ENCODE measurements at regions not wholly inside any gene's neighbourhood (a gene's known extent, or its start where the extent isn't known, plus 50 kb on each side); places are given as distances from the start of the nearest gene placed in this dataset.
A peak's percentile ranks its signal among the peaks of the same experiment; 100 is the strongest.

DNA sequence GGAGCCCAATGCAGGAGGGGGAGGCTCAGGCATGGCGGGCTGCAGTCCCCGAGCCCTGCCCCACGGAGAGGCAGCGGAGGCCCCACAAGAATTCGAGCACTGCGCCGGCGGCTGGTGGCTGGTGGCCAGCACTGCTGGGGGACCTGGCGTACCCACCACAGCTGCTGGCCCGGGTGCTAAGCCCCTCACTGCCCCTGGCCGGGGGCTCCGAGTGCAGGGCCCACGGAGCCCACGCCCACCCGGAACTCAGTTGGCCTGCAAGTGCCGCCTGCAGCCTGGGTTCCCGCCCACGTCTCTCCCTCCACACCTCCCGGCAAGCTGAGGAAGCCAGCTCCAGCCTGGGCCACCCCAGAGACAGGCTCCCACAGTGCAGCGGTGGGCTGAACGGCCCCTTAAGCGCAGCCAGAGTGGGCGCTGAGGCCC lies 780.3 kb downstream of the DTWD2 start:
- peaks cover 18% of the 10 kb centered on the region for H3K9me3 ChIP-seq (replicated peaks)
- H3K36me3 ChIP-seq = no peaks in the 10 kb centered on the region
- DNase-seq (ENCODE audit: low read depth in 1 of 2, low spot score in 2 of 2) = peak in 1 of 2 experiments; percentile 43
- no peaks in the 10 kb centered on the region for H3K27me3 ChIP-seq (replicated peaks)
- no peaks in the 10 kb centered on the region for H3K4me1 ChIP-seq (replicated peaks)
- H3K27ac ChIP-seq = no peak overlapping the region
- no peak overlapping the region for H3K4me3 ChIP-seq

DNA sequence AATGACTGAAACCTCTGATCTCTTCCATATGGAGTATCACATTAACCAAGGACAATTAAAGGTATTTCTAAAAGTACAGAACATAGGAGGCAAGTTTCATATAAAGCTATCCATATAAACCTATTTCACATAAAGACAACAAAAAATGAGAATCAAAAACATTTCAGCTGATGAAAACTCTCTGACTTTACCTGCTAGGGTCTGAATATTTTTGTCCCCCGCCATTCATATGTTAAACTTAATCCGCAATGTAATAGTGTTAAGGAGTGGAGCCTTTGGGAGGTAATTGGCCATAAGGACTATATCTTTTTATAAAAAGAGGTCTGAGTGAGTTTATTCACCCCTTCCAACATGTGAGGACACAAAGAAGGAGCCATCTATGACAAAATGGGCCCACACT lies 788.5 kb downstream of the DTWD2 start:
- H3K27ac ChIP-seq = no peak overlapping the region
- H3K36me3 ChIP-seq = no peaks in the 10 kb centered on the region
- H3K4me3 ChIP-seq = no peak overlapping the region
- peaks cover 3% of the 10 kb centered on the region; the same call in 1 of the 2 replicates for H3K9me3 ChIP-seq (replicated peaks)
- no peak for DNase-seq (ENCODE audit: low read depth in 1 of 2, low spot score in 2 of 2)
- no peaks in the 10 kb centered on the region for H3K27me3 ChIP-seq (replicated peaks)
- no peaks in the 10 kb centered on the region for H3K4me1 ChIP-seq (replicated peaks)

GRCh38 chr5:118196229-118196628 lies 792.1 kb downstream of the DTWD2 start:
- no peaks in the 10 kb centered on the region for H3K9me3 ChIP-seq (replicated peaks)
- DNase-seq (ENCODE audit: low read depth in 1 of 2, low spot score in 2 of 2) = no peak

DNA sequence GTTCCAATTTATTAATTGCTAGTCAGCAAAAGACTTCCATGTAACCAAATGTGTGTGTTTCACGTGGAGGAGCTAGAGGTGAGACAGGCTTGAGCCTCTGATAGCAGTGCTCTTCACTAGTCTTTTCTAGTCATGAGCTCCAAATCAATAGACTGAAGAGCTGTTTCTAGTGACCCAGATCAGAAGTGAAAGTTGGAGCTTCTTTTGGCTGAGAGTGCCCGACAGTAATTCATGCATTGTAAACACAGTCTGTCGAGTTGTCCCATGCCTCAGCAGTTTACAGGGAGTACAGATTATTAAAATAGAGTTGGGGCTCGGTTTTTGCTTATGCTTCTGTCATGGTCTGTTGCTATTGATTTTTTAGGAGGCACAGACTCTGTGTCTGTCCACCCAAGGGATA lies 793.1 kb downstream of the DTWD2 start:
- DNase-seq (ENCODE audit: low read depth in 1 of 2, low spot score in 2 of 2) = no peak
- H3K4me3 ChIP-seq = no peak overlapping the region
- H3K36me3 ChIP-seq = no peaks in the 10 kb centered on the region
- H3K4me1 ChIP-seq (replicated peaks) = no peaks in the 10 kb centered on the region
- no peaks in the 10 kb centered on the region for H3K27me3 ChIP-seq (replicated peaks)
- no peak overlapping the region for H3K27ac ChIP-seq
- no peaks in the 10 kb centered on the region for H3K9me3 ChIP-seq (replicated peaks)

More at GRCh38 chr5:118196229-118196628, 792.1 kb downstream of the DTWD2 start:
- Histone ChIP-seq H3K36me3 (no peaks in the 10 kb centered on the region), H3K4me1 (replicated peaks) (no peaks in the 10 kb centered on the region), H3K27ac (no peak overlapping the region), H3K4me3 (no peak overlapping the region), H3K27me3 (replicated peaks) (no peaks in the 10 kb centered on the region)

GRCh38 chr5:118193194-118193905 lies 795.0 kb downstream of the DTWD2 start:
- no peaks in the 10 kb centered on the region for H3K27me3 ChIP-seq (replicated peaks)
- no peak overlapping the region for H3K27ac ChIP-seq
- H3K36me3 ChIP-seq = no peaks in the 10 kb centered on the region
- no peaks in the 10 kb centered on the region for H3K9me3 ChIP-seq (replicated peaks)
- no peak overlapping the region for H3K4me3 ChIP-seq
- H3K4me1 ChIP-seq (replicated peaks) = no peaks in the 10 kb centered on the region
- no peak for DNase-seq (ENCODE audit: low read depth in 1 of 2, low spot score in 2 of 2)

DNA sequence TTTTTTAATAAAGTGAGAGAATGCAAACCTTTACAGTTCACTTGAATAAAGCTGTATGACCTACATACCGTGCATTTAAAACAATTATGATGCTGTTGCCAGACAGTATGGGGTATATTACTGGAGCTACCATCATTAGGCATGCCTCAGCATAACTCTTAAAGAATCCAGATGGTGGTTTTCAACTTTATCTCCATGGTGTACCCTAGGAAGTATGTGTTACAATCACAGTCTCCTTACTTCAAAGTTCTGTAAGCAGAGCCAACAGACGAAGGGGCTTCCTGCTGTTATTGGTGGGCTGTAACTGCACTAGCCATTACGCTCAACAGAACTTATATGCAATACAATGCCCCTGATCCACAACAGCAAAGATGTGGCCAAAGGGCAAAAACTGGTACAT lies 803.3 kb downstream of the DTWD2 start:
- H3K4me3 ChIP-seq = no peak overlapping the region
- no peaks in the 10 kb centered on the region for H3K4me1 ChIP-seq (replicated peaks)
- no peaks in the 10 kb centered on the region for H3K36me3 ChIP-seq
- H3K27ac ChIP-seq = no peak overlapping the region
- DNase-seq (ENCODE audit: low read depth in 1 of 2, low spot score in 2 of 2) = no peak
- H3K9me3 ChIP-seq (replicated peaks) = peaks cover 2% of the 10 kb centered on the region
- H3K27me3 ChIP-seq (replicated peaks) = no peaks in the 10 kb centered on the region

DNA sequence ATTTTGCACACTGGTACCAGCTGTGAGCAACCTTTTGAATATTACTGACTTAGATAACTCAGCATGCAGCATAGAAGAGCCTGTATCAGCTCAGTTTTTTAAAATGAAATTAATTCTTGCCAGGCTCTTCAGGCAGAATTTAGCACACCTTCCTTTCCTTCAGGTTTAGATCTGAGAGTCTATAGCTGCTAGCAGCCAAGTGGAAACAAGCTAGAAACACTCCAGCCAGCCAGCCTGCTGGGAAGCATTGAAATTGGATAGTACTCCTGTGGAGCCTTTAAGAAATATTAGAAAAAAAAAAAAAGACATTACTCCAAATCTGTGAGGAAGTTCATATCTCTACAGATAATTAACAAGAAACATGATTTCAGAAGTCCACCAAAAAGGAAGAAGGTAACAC lies 812.2 kb downstream of the DTWD2 start:
- H3K27me3 ChIP-seq (replicated peaks) = no peaks in the 10 kb centered on the region
- no peak overlapping the region for H3K27ac ChIP-seq
- H3K9me3 ChIP-seq (replicated peaks) = no peaks in the 10 kb centered on the region
- no peak for DNase-seq (ENCODE audit: low read depth in 1 of 2, low spot score in 2 of 2)
- H3K4me1 ChIP-seq (replicated peaks) = no peaks in the 10 kb centered on the region
- no peak overlapping the region for H3K4me3 ChIP-seq
- no peaks in the 10 kb centered on the region for H3K36me3 ChIP-seq

- H3K27me3 ChIP-seq (replicated peaks) = no peaks in the 10 kb centered on the region
- H3K4me1 ChIP-seq (replicated peaks) = no peaks in the 10 kb centered on the region
- DNase-seq (ENCODE audit: low read depth in 1 of 2, low spot score in 2 of 2) = no peak
- no peaks in the 10 kb centered on the region for H3K9me3 ChIP-seq (replicated peaks)
- H3K27ac ChIP-seq = no peak overlapping the region
- H3K4me3 ChIP-seq = no peak overlapping the region
- no peaks in the 10 kb centered on the region for H3K36me3 ChIP-seq
Observed at GRCh38 chr5:118174671-118175070, 813.7 kb downstream of the DTWD2 start.

DNA sequence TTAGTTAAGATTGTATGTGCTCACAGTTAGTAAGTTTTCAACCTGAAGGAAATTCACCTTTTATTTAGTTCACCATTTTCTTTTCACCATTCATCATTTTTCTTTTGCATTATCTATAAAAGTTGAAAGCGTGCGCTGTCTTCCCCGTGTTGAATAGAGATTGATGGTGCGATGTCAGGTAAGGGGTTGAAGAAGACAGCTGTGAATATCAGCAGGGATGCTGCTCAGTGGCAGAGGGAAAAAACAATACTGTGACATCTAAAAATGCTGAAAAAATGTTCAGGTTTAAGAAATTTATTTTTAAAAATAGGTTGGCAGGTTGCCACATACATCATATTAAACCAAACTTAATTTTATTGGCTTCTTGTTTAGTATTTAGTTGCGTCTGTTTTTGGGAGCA lies 815.0 kb downstream of the DTWD2 start:
- Histone ChIP-seq H3K27me3 (replicated peaks) (no peaks in the 10 kb centered on the region), H3K27ac (no peak overlapping the region), H3K9me3 (replicated peaks) (no peaks in the 10 kb centered on the region), H3K4me3 (no peak overlapping the region), H3K4me1 (replicated peaks) (no peaks in the 10 kb centered on the region), H3K36me3 (no peaks in the 10 kb centered on the region)
- DNase-seq (ENCODE audit: low read depth in 1 of 2, low spot score in 2 of 2) = no peak

- Histone ChIP-seq H3K36me3 (no peaks in the 10 kb centered on the region), H3K4me3 (no peak overlapping the region), H3K9me3 (replicated peaks) (peaks cover under 1% of the 10 kb centered on the region; the same call in 1 of the 2 replicates), H3K27ac (no peak overlapping the region), H3K4me1 (replicated peaks) (no peaks in the 10 kb centered on the region), H3K27me3 (replicated peaks) (no peaks in the 10 kb centered on the region)
- no peak for DNase-seq (ENCODE audit: low read depth in 1 of 2, low spot score in 2 of 2)
Observed at GRCh38 chr5:118165619-118166018, 822.7 kb downstream of the DTWD2 start.

DNA sequence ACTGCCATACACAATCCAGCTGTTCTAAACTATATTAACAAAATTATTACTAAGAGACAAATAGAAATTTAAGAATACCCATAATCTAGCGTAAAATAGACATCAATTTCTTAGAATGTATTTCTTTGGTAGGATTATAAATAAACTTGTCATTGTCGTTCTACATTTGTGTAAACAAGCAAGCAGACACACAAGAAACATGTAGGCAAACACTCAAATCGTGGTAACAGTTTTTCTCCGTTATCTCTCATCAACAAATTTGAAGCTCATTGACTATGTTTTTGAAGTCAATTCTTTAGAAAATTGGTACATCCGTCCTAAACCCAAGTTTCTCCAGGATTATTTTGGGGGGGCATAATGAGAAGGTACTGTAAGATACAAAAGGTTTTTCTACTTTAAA lies 832.2 kb downstream of the DTWD2 start:
- H3K4me1 ChIP-seq (replicated peaks) = no peaks in the 10 kb centered on the region
- no peaks in the 10 kb centered on the region for H3K36me3 ChIP-seq
- H3K9me3 ChIP-seq (replicated peaks) = peaks cover 7% of the 10 kb centered on the region; the same call in 1 of the 2 replicates
- H3K4me3 ChIP-seq = no peak overlapping the region
- H3K27me3 ChIP-seq (replicated peaks) = no peaks in the 10 kb centered on the region
- no peak for DNase-seq (ENCODE audit: low read depth in 1 of 2, low spot score in 2 of 2)
- H3K27ac ChIP-seq = no peak overlapping the region

DNA sequence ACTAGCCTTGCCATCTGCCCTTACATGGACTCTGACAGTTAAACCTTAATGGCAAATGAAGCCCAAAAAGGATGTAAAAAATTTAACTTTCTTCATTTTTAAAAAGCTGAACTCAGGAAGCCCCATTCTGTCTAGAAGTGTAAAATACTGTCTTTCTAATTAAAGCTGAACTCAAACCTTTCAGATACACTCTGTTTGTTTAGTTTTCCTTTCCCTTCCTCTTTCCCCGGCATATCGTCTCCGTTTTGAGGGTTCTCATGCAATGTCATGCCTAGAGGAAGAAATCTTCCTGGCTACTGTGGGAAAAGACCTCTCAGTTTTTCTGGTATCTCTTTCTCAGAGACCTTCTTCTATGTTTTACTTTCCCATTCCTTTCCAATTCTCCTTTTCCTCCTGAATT lies 841.5 kb downstream of the DTWD2 start:
- no peaks in the 10 kb centered on the region for H3K27me3 ChIP-seq (replicated peaks)
- no peaks in the 10 kb centered on the region for H3K9me3 ChIP-seq (replicated peaks)
- H3K4me1 ChIP-seq (replicated peaks) = no peaks in the 10 kb centered on the region
- no peak for DNase-seq (ENCODE audit: low read depth in 1 of 2, low spot score in 2 of 2)
- H3K27ac ChIP-seq = no peak overlapping the region
- no peak overlapping the region for H3K4me3 ChIP-seq
- no peaks in the 10 kb centered on the region for H3K36me3 ChIP-seq

DNA sequence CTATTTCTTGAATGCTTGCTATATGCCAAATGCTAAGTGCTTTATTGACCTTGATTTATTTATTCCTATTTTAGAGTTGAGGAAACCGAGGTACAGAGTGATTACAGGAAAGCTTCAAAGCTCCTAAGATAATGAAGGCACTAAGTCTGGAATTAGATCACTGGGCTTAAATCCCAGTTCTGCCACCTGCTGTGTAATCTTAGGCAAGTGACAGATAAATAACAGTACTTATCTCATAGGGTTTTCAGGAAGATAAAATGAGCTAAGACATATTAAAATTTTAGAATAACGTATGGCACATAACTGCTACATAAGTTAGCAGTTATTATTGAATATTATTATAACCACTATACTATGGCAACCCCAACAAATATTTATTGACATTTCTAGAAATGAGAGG lies 843.8 kb downstream of the DTWD2 start:
- no peak overlapping the region for H3K4me3 ChIP-seq
- H3K9me3 ChIP-seq (replicated peaks) = no peaks in the 10 kb centered on the region
- no peaks in the 10 kb centered on the region for H3K36me3 ChIP-seq
- H3K4me1 ChIP-seq (replicated peaks) = no peaks in the 10 kb centered on the region
- H3K27ac ChIP-seq = no peak overlapping the region
- no peaks in the 10 kb centered on the region for H3K27me3 ChIP-seq (replicated peaks)
- DNase-seq (ENCODE audit: low read depth in 1 of 2, low spot score in 2 of 2) = no peak

GRCh38 chr5:118139361-118139760 lies 849.0 kb downstream of the DTWD2 start:
- H3K36me3 ChIP-seq = no peaks in the 10 kb centered on the region
- no peak overlapping the region for H3K27ac ChIP-seq
- H3K27me3 ChIP-seq (replicated peaks) = no peaks in the 10 kb centered on the region
- H3K4me1 ChIP-seq (replicated peaks) = no peaks in the 10 kb centered on the region
- no peaks in the 10 kb centered on the region for H3K9me3 ChIP-seq (replicated peaks)
- DNase-seq (ENCODE audit: low read depth in 1 of 2, low spot score in 2 of 2) = no peak
- H3K4me3 ChIP-seq = no peak overlapping the region

DNA sequence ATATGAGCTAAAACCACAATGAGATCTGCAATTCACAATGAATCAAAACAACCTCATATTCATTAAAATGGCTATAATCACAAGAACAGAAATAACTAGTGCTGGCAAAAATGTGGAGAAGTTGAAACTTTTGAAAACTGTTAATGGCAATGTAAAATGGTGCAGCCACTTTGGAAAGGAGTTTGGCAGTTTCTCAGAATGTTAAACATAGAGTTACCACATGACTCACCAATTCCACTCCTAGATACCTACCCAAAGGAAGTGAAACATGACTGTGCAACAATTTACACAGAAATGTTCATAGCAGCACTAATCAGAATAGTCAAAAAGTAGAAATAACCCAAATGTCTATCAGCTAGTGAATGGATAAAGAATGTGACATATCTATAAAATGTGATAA lies 862.2 kb downstream of the DTWD2 start:
- DNase-seq (ENCODE audit: low read depth in 1 of 2, low spot score in 2 of 2) = no peak
- Histone ChIP-seq H3K36me3 (no peaks in the 10 kb centered on the region), H3K27ac (no peak overlapping the region), H3K4me3 (no peak overlapping the region), H3K27me3 (replicated peaks) (no peaks in the 10 kb centered on the region), H3K4me1 (replicated peaks) (no peaks in the 10 kb centered on the region), H3K9me3 (replicated peaks) (0 out of 2 replicates have a peak, but pooled peaks cover 4% of the 10 kb centered on the region)

All from SJSA1 (cell line).